ENCODE measurements at regions not wholly inside any gene's neighbourhood (a gene's known extent, or its start where the extent isn't known, plus 50 kb on each side); places are given as distances from the start of the nearest gene placed in this dataset.
"Not testable (repeated sequence)": the region's sequence is repeated elsewhere in the genome, so short reads cannot be mapped to it uniquely, and the experiment has no call there.

- TF ChIP-seq ARNTL (CRISPR knock-in tag; IDR thresholded peaks at IDR 0.05; ENCODE audit: borderline replicate concordance, low read depth); CREB5 (CRISPR knock-in tag; IDR thresholded peaks at IDR 0.05; ENCODE audit: low read depth); OSR1 (CRISPR knock-in tag; IDR thresholded peaks at IDR 0.05); ZFP30 (CRISPR knock-in tag; IDR thresholded peaks at IDR 0.05); TCF4 (CRISPR knock-in tag; IDR thresholded peaks at IDR 0.05; ENCODE audit: borderline replicate concordance); PATZ1 (CRISPR knock-in tag; IDR thresholded peaks at IDR 0.05; ENCODE audit: borderline replicate concordance): not testable (repeated sequence)
Observed at GRCh38 chr9:39566782-39567181, 211.3 kb downstream of the SPATA31A1 start.

Measured in SK-N-SH treated with all-trans-retinoic acid at 6 μM for 48 hours (cell line).